HK-2 (cell line): ENCODE measurements at regions not wholly inside any gene's neighbourhood (a gene's known extent, or its start where the extent isn't known, plus 50 kb on each side); places are given as distances from the start of the nearest gene placed in this dataset.

ENCODE experiments used
- DNase-seq: peaks from one replicate; pipeline ENCODE4 v3.0.0-alpha.2; 2018; ENCODE audit not compliant: unreplicated experiment

DNA sequence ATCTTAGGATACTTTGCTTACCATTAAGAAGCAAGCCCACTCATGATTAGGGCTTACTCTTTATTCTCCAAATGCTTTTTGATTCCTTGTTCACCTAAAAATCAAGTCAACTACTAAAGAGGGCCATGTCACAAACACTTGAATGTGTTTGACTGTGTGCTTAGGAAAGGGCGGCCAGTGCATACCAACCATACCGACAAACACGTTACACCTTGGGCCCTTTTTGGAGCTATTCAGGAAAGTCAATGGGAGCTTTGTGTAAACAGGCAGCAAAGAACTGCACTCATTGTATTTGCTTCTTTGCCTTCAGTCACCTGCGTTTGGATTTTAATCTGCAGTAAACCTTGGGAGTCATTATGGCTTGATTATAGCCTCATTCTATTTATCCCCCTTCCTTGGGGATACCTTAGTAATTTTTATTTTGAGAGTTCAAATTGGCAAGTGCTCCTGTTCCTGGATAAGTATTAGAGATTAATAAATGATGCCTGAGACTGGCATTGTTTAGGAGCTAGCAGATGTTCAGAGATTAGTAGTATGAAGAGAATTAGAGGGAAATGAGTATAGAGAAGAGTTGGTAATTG lies 102.6 kb upstream of the HDGFL1 start:
- no peak for DNase-seq

- DNase-seq: no peak
These were observed 101.7 kb upstream of the HDGFL1 start for GRCh38 chr6:22467645-22468044.

- no peak for DNase-seq
These were observed 101.0 kb upstream of the HDGFL1 start for GRCh38 chr6:22468256-22468965.

GRCh38 chr6:22470454-22471131 lies 98.8 kb upstream of the HDGFL1 start:
- no peak for DNase-seq

GRCh38 chr6:22471132-22471690 lies 98.2 kb upstream of the HDGFL1 start:
- no peak for DNase-seq

- DNase-seq: no peak
These were observed 97.6 kb upstream of the HDGFL1 start for GRCh38 chr6:22471746-22472145.

GRCh38 chr6:22473991-22474682 lies 95.2 kb upstream of the HDGFL1 start:
- DNase-seq: no peak

DNA sequence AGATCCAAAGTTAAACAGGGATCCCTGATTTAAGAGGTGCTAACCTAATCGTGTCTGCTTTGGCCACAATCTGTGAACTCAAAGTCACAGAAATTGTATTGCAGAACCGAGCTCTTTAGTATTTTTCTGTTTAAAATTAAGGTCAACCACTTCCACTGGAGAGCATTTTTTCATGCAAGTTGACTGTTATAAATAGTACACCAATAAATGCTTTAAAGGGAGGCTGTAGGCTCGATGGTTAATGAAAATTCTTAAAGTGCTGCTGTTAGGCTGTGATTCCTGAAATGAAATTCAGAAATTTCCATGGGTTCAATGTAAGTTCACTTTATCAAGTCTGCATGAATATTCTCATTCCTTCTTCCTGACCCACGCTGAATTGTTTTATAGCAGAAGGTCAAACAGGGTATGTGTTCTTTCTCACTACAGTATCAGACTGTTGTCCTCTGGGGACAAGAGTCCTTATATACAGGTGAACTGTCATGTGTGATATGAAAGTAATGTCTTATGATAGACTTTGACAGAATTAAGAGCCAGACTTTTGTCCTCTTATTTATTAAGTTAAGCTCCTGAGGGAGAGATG lies 92.5 kb upstream of the HDGFL1 start:
- no peak for DNase-seq

DNA sequence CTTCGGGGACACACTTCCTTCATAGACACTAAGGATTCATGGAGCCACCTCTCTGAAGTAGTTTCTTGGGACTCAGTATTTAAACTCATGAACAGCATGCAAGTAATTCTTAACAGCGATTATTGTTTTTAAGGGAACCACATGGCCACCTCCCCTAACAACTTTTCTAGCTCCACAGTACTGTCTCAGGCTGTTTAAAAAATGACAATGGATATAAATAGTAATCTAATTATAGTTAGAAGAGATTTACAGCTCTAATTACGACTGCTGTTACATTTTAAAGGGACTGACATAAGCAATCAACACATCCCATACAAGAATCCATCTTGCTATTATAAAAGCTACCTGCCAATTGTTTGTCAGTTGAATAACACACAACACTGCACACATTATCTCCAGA lies 72.1 kb upstream of the HDGFL1 start:
- no peak for DNase-seq

DNA sequence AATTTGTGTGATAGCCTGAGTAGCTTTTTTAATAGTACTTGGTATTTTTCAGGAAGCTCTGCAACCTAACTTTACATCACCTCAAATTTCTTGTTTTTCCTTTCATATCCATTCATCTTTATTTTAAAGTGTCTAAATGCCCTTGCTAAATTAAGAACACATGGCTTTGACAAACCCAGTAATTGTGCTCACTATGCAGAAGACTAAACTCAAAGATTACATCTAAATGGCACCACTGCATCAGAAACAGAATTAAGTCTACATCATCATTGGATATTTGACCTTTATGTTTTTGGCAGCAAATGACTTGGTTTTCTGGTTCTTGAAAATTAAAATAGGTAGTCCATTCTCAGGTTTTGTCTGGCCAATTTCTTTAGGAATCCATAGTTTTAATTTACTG lies 69.6 kb upstream of the HDGFL1 start:
- no peak for DNase-seq

GRCh38 chr6:22506496-22506895 lies 62.9 kb upstream of the HDGFL1 start:
- DNase-seq: no peak

DNA sequence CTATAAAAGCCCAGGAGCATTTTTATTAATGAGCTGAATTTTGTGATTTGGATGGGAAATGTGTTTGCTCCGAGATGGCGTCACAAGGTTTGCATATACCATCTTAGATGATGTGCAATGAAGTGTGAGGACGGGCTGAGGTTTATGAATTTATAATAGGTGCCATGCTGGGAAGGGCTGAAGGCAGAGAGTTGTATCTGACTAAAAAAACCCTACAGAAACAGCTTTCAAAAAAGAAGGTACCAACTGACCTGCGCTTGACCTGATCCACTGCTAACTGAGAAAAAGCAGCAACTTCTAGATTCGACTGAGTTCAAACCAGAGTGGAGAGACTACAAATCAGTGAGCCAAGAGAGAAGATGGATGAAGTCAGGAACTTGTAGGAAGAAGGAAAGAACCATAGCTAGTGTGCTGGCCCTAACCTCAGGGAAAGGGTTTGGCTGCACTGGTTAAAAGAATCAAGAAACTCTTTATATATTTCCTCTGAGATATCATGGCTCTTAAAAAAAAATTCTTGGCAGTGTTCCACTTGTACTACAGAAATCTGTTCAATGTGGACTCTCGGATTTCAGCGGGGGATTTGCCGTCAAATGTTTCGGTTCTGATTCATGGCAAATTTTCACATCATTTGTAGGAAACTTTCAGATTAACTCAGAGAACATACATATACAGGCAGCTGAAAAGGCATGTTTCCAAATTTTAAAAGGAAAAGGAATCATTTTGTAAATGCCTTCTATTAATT lies 56.5 kb upstream of the HDGFL1 start:
- no peak for DNase-seq

DNA sequence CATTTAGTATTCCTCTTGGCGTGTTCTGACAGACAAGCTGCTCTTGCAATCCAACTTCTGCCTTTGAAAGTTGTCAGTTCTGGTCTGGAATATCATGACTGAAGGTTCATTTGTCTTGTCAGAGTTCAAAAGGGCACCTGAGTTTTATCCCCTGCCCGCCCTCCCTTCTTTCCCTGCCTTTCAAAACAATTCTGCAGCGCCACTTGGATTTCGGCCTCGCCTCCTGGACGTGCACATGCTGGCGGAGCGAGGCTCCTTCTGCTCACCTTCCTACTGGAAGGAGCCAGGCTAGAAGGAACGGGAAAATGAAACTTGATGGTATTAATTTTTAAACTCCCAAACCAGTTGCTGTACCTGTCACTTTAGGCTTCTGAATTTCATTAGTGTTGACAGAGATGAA lies 55.7 kb upstream of the HDGFL1 start:
- no peak for DNase-seq

GRCh38 chr6:22519237-22519636 lies 50.1 kb upstream of the HDGFL1 start:
- DNase-seq: no peak
